HEK293T (cell line): ENCODE measurements at regions not wholly inside any gene's neighbourhood (a gene's known extent, or its start where the extent isn't known, plus 50 kb on each side); places are given as distances from the start of the nearest gene placed in this dataset.

ENCODE experiments used
- BHLHE40 ChIP-seq: fragments of 450-650 bp; IDR thresholded peaks from 2 replicates; pipeline ENCODE4 v1.6.1; 2016; ENCODE audit warnings: mild to moderate bottlenecking, moderate library complexity, borderline replicate concordance
- ELF4 ChIP-seq: fragments of 450-650 bp; IDR thresholded peaks from 2 replicates; pipeline ENCODE4 v1.6.1; 2017; ENCODE audit warnings: antibody characterized with exemption
- FOXA1 ChIP-seq: fragments of 450-650 bp; IDR thresholded peaks from 2 replicates; pipeline ENCODE4 v1.6.1; 2016; ENCODE audit warnings: mild to moderate bottlenecking
- FOXK2 ChIP-seq: fragments of 450-650 bp; IDR thresholded peaks from 2 replicates; pipeline ENCODE4 v1.6.1; 2016; ENCODE audit warnings: mild to moderate bottlenecking
- FOXM1 ChIP-seq: fragments of 450-650 bp; IDR thresholded peaks from 2 replicates; pipeline ENCODE4 v1.6.1; 2017; ENCODE audit warnings: mild to moderate bottlenecking, borderline replicate concordance
- HDGF ChIP-seq: fragments of 450-650 bp; IDR thresholded peaks from 2 replicates; pipeline ENCODE4 v1.6.1; 2017; ENCODE audit warnings: antibody characterized with exemption, borderline replicate concordance
- LEF1 ChIP-seq: fragments of 450-650 bp; IDR thresholded peaks from 2 replicates; pipeline ENCODE4 v1.6.1; 2017; ENCODE audit warnings: mild to moderate bottlenecking, borderline replicate concordance
- SP1 ChIP-seq: fragments of 450-650 bp; IDR thresholded peaks from 2 replicates; pipeline ENCODE4 v1.6.1; 2017
- ZNF384 ChIP-seq: fragments of 450-650 bp; IDR thresholded peaks from 2 replicates; pipeline ENCODE4 v1.6.1; 2016
- TF ChIP-seq, protein P1 (sequence below): fragments of 450-650 bp; IDR thresholded peaks from 2 replicates; pipeline ENCODE4 v1.6.1; 2016

DNA sequence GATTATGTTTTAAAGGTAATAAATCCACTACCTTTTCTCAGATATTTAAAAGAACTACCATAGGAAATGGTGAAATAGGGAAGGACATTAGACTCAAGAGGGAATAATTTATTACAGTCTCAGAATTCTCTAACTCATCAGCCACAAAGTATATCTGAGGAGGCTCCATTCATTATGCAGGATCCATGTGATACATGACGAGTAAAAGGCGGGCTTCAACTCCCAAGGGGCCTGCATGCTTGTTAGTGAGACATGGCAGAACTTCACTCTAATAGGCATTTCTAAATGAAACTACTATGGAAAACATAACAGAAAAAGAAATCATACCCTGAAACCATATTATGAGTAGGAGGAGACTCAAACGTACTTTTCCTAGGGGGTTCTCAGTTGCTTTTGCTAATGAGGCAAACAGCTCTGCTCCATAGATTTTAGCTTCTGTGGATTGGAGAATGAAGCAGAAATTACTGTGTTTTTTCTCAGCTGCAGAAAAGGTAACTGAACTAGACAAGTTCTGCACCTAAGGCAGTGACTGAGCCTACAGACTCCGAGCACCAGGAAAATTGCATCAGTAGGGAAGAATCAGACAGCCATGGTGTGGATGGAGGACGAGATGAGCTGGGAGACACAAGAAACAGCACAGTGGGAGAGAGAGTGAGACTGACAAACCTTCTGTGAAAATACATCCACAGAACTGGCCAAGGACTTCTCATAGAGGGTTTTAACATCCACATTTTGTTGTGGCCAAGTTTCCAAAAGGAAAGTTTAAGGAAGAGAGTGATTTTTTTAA is 254.6 kb upstream of the PRDM1 start:
- TF ChIP-seq FOXM1, result no peak
- no peak for TF ChIP-seq BHLHE40
- TF ChIP-seq HDGF, result no peak
- TF ChIP-seq SP1, result no peak
- no peak for TF ChIP-seq FOXA1
- TF ChIP-seq, protein P1, sequence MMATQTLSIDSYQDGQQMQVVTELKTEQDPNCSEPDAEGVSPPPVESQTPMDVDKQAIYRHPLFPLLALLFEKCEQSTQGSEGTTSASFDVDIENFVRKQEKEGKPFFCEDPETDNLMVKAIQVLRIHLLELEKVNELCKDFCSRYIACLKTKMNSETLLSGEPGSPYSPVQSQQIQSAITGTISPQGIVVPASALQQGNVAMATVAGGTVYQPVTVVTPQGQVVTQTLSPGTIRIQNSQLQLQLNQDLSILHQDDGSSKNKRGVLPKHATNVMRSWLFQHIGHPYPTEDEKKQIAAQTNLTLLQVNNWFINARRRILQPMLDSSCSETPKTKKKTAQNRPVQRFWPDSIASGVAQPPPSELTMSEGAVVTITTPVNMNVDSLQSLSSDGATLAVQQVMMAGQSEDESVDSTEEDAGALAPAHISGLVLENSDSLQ, result no peak
- TF ChIP-seq LEF1, result no peak
- TF ChIP-seq ZNF384, result no peak
- no peak for TF ChIP-seq ELF4
- TF ChIP-seq FOXK2, result no peak
